B cell (primary cell): ENCODE measurements at regions not wholly inside any gene's neighbourhood (a gene's known extent, or its start where the extent isn't known, plus 50 kb on each side); places are given as distances from the start of the nearest gene placed in this dataset.

Experiments used
- ATAC-seq: fragments of 200-7000 bp; cut with Tn5 transposase; one replicate; pipeline ENCODE4 v1.10.0; 2021; ENCODE audit warnings: low read depth, mild to moderate bottlenecking, moderate number of reproducible peaks, moderate library complexity
- CTCF ChIA-PET: fragments of 350-600 bp; sonication (Branson Sonifier 250); formaldehyde crosslinking; loops from one replicate; lab custom pipeline; 2021; ENCODE audit warnings: antibody characterized with exemption, inconsistent platforms; lab: Charles Lee
- POLR2A ChIA-PET: fragments of 350-600 bp; sonication (Branson Sonifier 250); formaldehyde crosslinking; loops from one replicate; lab custom pipeline; 2021; ENCODE audit warnings: antibody characterized with exemption; lab: Charles Lee
- DNase-seq: peaks from one replicate; pipeline ENCODE4 v3.0.0; 2013
- H2AFZ ChIP-seq: 2 replicates; pipeline ENCODE4 v1.6.1; 2012; ENCODE audit warnings: mild to moderate bottlenecking, low read depth, low read length; ENCODE audit not compliant: insufficient read depth, poor library complexity, severe bottlenecking
- H3K27ac ChIP-seq, 2 donors: 1 replicate in 1 of 2; 2 replicates in 1 of 2; pipeline ENCODE4 v1.5.1; 2012 to 2013; ENCODE audit warnings: low read length in 2 of 2, mild to moderate bottlenecking in 2 of 2, moderate library complexity in 1 of 2
- H3K27me3 ChIP-seq, 4 experiments: fragments of 200-600 bp in 1 of 4; sonication (generic) in 1 of 4; replicated peaks in 1 of 4; 1 replicate in 2 of 4; 2 replicates in 2 of 4; pipeline versions ENCODE4 v1.6.1 to v1.7.0; 2013 to 2016; ENCODE audit warnings: low read length in 3 of 4, mild to moderate bottlenecking in 2 of 4, mixed read lengths in 1 of 4, moderate library complexity in 1 of 4; ENCODE audit not compliant: insufficient read depth in 4 of 4, control insufficient read depth in 3 of 4; ENCODE audit errors: control extremely low read depth in 1 of 4
- H3K36me3 ChIP-seq, 2 experiments: replicated peaks in 1 of 2; 1 replicate in 1 of 2; 2 replicates in 1 of 2; pipeline versions ENCODE4 v1.6.1 to v1.7.1; 2013; ENCODE audit warnings: low read length in 1 of 2; ENCODE audit not compliant: insufficient read depth in 2 of 2, control insufficient read depth in 1 of 2; ENCODE audit errors: control extremely low read depth in 1 of 2, extremely low read depth in 1 of 2
- H3K4me1 ChIP-seq, 2 donors: fragments of 200-600 bp in 1 of 2; sonication (generic) in 1 of 2; 1 replicate in 1 of 2; 2 replicates in 1 of 2; pipeline versions ENCODE4 v1.5.1 to v1.6.1; 2013 to 2017; ENCODE audit warnings: low read length in 2 of 2; ENCODE audit not compliant: control insufficient read depth in 2 of 2, insufficient read depth in 2 of 2
- H3K4me2 ChIP-seq: replicated peaks from 2 replicates; pipeline ENCODE3; 2012; ENCODE audit warnings: mild to moderate bottlenecking, low read depth, low read length; ENCODE audit not compliant: poor library complexity, severe bottlenecking
- H3K4me3 ChIP-seq, 5 experiments: fragments of 200-600 bp in 1 of 5; sonication (generic) in 1 of 5; 1 replicate in 3 of 5; 2 replicates in 2 of 5; pipeline versions ENCODE4 v1.5.1 to v1.7.0; 2011 to 2016; ENCODE audit warnings: low read length in 4 of 5, mild to moderate bottlenecking in 4 of 5, low read depth in 2 of 5, control low read depth in 1 of 5, moderate library complexity in 1 of 5; ENCODE audit not compliant: insufficient read depth in 1 of 5; ENCODE audit errors: control extremely low read depth in 1 of 5, extremely low read depth in 1 of 5
- H3K79me2 ChIP-seq: fragments of 200-600 bp; sonication (generic); one replicate; pipeline ENCODE4 v1.6.0; 2016; ENCODE audit warnings: low read length; ENCODE audit not compliant: control insufficient read depth, insufficient read depth
- H3K9ac ChIP-seq: fragments of 200-600 bp; sonication (generic); 2 replicates; pipeline ENCODE4 v1.6.1; 2017; ENCODE audit warnings: mild to moderate bottlenecking, low read length, moderate library complexity
- H3K9me3 ChIP-seq, 3 donors: one replicate each; pipeline versions ENCODE4 v1.6.1 to v1.7.1; 2013; ENCODE audit warnings: low read length in 2 of 3; ENCODE audit not compliant: control insufficient read depth in 2 of 3, insufficient read depth in 1 of 3; ENCODE audit errors: control extremely low read depth in 1 of 3
- H4K20me1 ChIP-seq: 2 replicates; pipeline ENCODE4 v1.6.0; 2012; ENCODE audit warnings: mild to moderate bottlenecking, low read length; ENCODE audit not compliant: insufficient read depth, control insufficient read depth, poor library complexity, severe bottlenecking
- H3K27ac Mint-ChIP-seq: one replicate; pipeline ENCODE4 v1.8.0; 2021; ENCODE audit warnings: mixed read lengths
- H3K27me3 Mint-ChIP-seq: one replicate; pipeline ENCODE4 v1.8.0; 2021; ENCODE audit warnings: mixed read lengths
- H3K4me1 Mint-ChIP-seq: one replicate; pipeline ENCODE4 v1.8.0; 2021; ENCODE audit warnings: mixed read lengths
- H3K4me3 Mint-ChIP-seq: one replicate; pipeline ENCODE4 v1.8.0; 2021; ENCODE audit warnings: mixed read lengths
- H3K9me3 Mint-ChIP-seq: one replicate; pipeline ENCODE4 v1.8.0; 2022; ENCODE audit warnings: mixed read lengths; ENCODE audit not compliant: insufficient read depth
- EZH2 ChIP-seq: IDR thresholded peaks from 2 replicates; pipeline ENCODE4 v1.6.1; 2012; ENCODE audit warnings: borderline replicate concordance, low read depth, mild to moderate bottlenecking, moderate library complexity, low read length; ENCODE audit not compliant: insufficient read depth, poor library complexity, severe bottlenecking
- WGBS: methylation state at CpG from one replicate; pipeline ENCODE4 v1.1.5; 2013; ENCODE audit warnings: missing lambda C conversion rate; ENCODE audit not compliant: insufficient coverage; 5-methylcytosine and 5-hydroxymethylcytosine counted together
- intact Hi-C: fragments of 100-400 bp; cut with micrococcal nuclease; formaldehyde crosslinking; loops from one replicate; pipeline ENCODE4 v1.10.0; 2022
- TF ChIP-seq, protein P1 (sequence below): fragments of 200-600 bp; IDR thresholded peaks from one replicate; pipeline ENCODE4 v1.8.0; 2022; ENCODE audit warnings: antibody characterized with exemption, mild to moderate bottlenecking

DNA sequence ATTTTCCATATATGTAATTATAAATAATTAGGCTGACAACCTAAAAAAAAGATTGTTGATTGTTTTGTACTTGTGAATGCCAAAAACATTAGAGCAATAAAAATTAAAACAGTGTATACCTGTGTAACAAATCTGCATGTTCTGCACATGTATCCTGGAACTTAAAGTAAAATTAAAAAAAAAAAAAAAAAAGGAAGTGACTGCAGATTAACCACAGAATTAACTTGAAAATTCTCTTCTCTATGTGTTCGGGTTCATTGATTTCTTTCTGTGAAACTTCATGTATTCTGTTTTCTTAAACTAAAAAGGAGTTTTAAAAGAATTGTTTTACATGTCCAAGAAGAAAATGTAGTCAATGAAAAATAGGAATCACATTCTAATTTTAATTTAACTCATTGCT lies 95.7 kb downstream of the FASLG start:
- WGBS = no CpG with 5 or more reads among the region's 1 CpG
- CTCF ChIA-PET = interaction anchor here (1.2 to 7.2 kb wide), 4 partner anchors 12 to 449 kb away, joined by 3 to 53 read pairs (median 4); no protein-coding TSS in a partner anchor
- H3K27ac Mint-ChIP-seq = no peak overlapping the region

DNA sequence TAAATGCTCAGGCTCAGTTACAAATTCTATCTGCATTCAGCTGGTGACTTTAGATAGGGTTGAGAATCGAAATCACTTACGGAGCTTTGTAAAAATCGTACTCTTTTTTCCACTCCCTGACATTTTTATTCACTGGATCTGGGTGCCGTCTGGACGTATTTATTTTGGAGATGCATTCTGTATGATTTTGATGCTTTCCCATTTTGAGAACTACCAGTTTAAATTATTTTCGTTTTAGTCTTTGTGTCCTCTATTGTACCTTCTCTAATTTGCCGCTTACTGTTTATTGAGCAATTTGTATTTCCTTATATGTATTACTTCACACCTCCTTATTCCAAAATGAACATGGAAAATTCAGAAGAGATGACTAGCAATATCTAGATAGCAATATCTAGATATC lies 96.2 kb downstream of the FASLG start:
- CTCF ChIA-PET = interaction anchor here (0.9 to 7.2 kb wide), 5 partner anchors 12 to 448 kb away, joined by 3 to 53 read pairs (median 4); no protein-coding TSS in a partner anchor
- peak overlapping the region; percentile 56 for H3K27ac Mint-ChIP-seq
- peak overlapping the region in 1 of 5 experiments; percentile 11 for H3K4me3 ChIP-seq

More for the DNA sequence above, 95.7 kb downstream of the FASLG start:
- Histone ChIP-seq H3K9me3 (no peaks in the 10 kb centered on the region), H2AFZ (no peak overlapping the region), H3K4me2 (peak overlapping the region; percentile 50), H3K4me1 (peaks cover 17 to 20% of the 10 kb centered on the region in 2 donors), H3K79me2 (no peaks in the 10 kb centered on the region), H3K4me3 (peak overlapping the region in 1 of 5 experiments; percentile 11), H3K36me3 (no peaks in the 10 kb centered on the region), H3K27ac (no peak overlapping the region), H4K20me1 (no peaks in the 10 kb centered on the region), H3K27me3 (peaks cover 0 to 6% (median 5%) of the 10 kb centered on the region in 4 experiments), H3K9ac (no peak overlapping the region)
- no peaks in the 10 kb centered on the region for H3K9me3 Mint-ChIP-seq
- H3K4me1 Mint-ChIP-seq = peaks cover 21% of the 10 kb centered on the region
- H3K27me3 Mint-ChIP-seq = peaks cover 10% of the 10 kb centered on the region
- intact Hi-C loops = loop anchor here (2.0 kb wide), 1 partner anchor 64 kb away; no protein-coding TSS in a partner anchor
- DNase-seq (peak; percentile 27), ATAC-seq (peak; percentile 41)
- POLR2A ChIA-PET = no interaction called here
- no peak for TF ChIP-seq EZH2
- no peak overlapping the region for H3K4me3 Mint-ChIP-seq

More for the DNA sequence above, 96.2 kb downstream of the FASLG start:
- Histone ChIP-seq H3K27ac (no peak overlapping the region), H3K4me1 (peaks cover 17 to 20% of the 10 kb centered on the region in 2 donors), H3K36me3 (no peaks in the 10 kb centered on the region), H3K79me2 (no peaks in the 10 kb centered on the region), H2AFZ (no peak overlapping the region), H3K4me2 (peak overlapping the region; percentile 50), H3K9me3 (no peaks in the 10 kb centered on the region), H3K27me3 (peaks cover 0 to 6% (median 5%) of the 10 kb centered on the region in 4 experiments), H3K9ac (no peak overlapping the region), H4K20me1 (no peaks in the 10 kb centered on the region)
- Mint-ChIP-seq H3K27me3 (peaks cover 10% of the 10 kb centered on the region), H3K9me3 (no peaks in the 10 kb centered on the region), H3K4me1 (peaks cover 21% of the 10 kb centered on the region), H3K4me3 (peak overlapping the region; percentile 18)
- POLR2A ChIA-PET = interaction anchor here (1.1 kb wide), 1 partner anchor 64 kb away, joined by 8 read pairs; no protein-coding TSS in a partner anchor
- TF ChIP-seq, protein P1, sequence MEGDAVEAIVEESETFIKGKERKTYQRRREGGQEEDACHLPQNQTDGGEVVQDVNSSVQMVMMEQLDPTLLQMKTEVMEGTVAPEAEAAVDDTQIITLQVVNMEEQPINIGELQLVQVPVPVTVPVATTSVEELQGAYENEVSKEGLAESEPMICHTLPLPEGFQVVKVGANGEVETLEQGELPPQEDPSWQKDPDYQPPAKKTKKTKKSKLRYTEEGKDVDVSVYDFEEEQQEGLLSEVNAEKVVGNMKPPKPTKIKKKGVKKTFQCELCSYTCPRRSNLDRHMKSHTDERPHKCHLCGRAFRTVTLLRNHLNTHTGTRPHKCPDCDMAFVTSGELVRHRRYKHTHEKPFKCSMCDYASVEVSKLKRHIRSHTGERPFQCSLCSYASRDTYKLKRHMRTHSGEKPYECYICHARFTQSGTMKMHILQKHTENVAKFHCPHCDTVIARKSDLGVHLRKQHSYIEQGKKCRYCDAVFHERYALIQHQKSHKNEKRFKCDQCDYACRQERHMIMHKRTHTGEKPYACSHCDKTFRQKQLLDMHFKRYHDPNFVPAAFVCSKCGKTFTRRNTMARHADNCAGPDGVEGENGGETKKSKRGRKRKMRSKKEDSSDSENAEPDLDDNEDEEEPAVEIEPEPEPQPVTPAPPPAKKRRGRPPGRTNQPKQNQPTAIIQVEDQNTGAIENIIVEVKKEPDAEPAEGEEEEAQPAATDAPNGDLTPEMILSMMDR = no peak
- TF ChIP-seq EZH2 = no peak
- DNase-seq (no peak), ATAC-seq (no peak)
- no CpG with 5 or more reads among the region's 7 CpGs for WGBS
- intact Hi-C loops = loop anchor here (2.0 kb wide), 1 partner anchor 64 kb away; no protein-coding TSS in a partner anchor
